PC-3 (cell line): ENCODE measurements at regions not wholly inside any gene's neighbourhood (a gene's known extent, or its start where the extent isn't known, plus 50 kb on each side); places are given as distances from the start of the nearest gene placed in this dataset.

ENCODE experiments used
- ATAC-seq: fragments of 200-7000 bp; cut with Tn5 transposase; 2 replicates; pipeline ENCODE4 v1.9.1; 2020; ENCODE audit warnings: mild to moderate bottlenecking, moderate library complexity
- BruUV-seq: library from RNA; stranded (reverse); fragments of 400-500 nt; replicated peaks from 2 replicates; lab custom pipeline; 2021; lab: Mats Ljungman, UMichigan
- CTCF ChIA-PET: fragments of 300-600 bp; sonication (Branson Sonifier 250); formaldehyde crosslinking; loops from one replicate; lab custom pipeline; 2022; ENCODE audit warnings: antibody characterized with exemption; lab: Charles Lee
- POLR2A ChIA-PET: fragments of 300-600 bp; sonication (Branson Sonifier 250); formaldehyde crosslinking; loops from one replicate; lab custom pipeline; 2022; ENCODE audit warnings: antibody characterized with exemption; ENCODE audit not compliant: unreplicated experiment; lab: Charles Lee
- DNase-seq: peaks from one replicate; pipeline ENCODE4 v3.0.0-alpha.2; 2015
- H2AFZ ChIP-seq: fragments of 300-600 bp; sonication (generic); 2 replicates; pipeline ENCODE4 v1.6.0; 2016; ENCODE audit warnings: antibody characterized with exemption, low read length
- H3F3A ChIP-seq: fragments of 300-600 bp; sonication (generic); one replicate; pipeline ENCODE4 v1.6.0; 2017; ENCODE audit warnings: antibody characterized with exemption, low read length, control low read depth, mild to moderate bottlenecking; ENCODE audit not compliant: unreplicated experiment
- H3K27ac ChIP-seq: fragments of 300-600 bp; sonication (generic); 2 replicates; pipeline ENCODE4 v1.5.1; 2016; ENCODE audit warnings: mild to moderate bottlenecking, low read length
- H3K27me3 ChIP-seq: fragments of 300-600 bp; sonication (generic); 2 replicates; pipeline ENCODE4 v1.6.1; 2016; ENCODE audit warnings: low read length, mixed read lengths
- H3K36me3 ChIP-seq: fragments of 300-600 bp; sonication (generic); 2 replicates; pipeline ENCODE4 v1.6.1; 2016; ENCODE audit warnings: low read depth, mixed run types, low read length, mixed read lengths
- H3K4me1 ChIP-seq: fragments of 300-600 bp; sonication (generic); 2 replicates; pipeline ENCODE4 v1.5.1; 2016; ENCODE audit warnings: low read length; ENCODE audit not compliant: insufficient read depth
- H3K4me2 ChIP-seq: fragments of 300-600 bp; sonication (generic); 2 replicates; pipeline ENCODE4 v1.6.0; 2016; ENCODE audit warnings: low read length
- H3K4me3 ChIP-seq: fragments of 300-600 bp; sonication (generic); 2 replicates; pipeline ENCODE4 v1.5.1; 2016; ENCODE audit warnings: mild to moderate bottlenecking, low read length, mixed read lengths
- H3K79me2 ChIP-seq: fragments of 300-600 bp; sonication (generic); 2 replicates; pipeline ENCODE4 v1.6.1; 2017; ENCODE audit warnings: low read length, mixed read lengths
- H3K9ac ChIP-seq: fragments of 300-600 bp; sonication (generic); 2 replicates; pipeline ENCODE4 v1.6.0; 2016; ENCODE audit warnings: mild to moderate bottlenecking, low read length
- H3K9me2 ChIP-seq: fragments of 300-600 bp; sonication (generic); replicated peaks from 2 replicates; pipeline ENCODE4 v1.6.1; 2016; ENCODE audit warnings: mixed run types, low read length, mixed read lengths
- H3K9me3 ChIP-seq: fragments of 300-600 bp; sonication (generic); 2 replicates; pipeline ENCODE4 v1.6.1; 2016; ENCODE audit warnings: low read length, mixed read lengths
- H4K20me1 ChIP-seq: fragments of 300-600 bp; sonication (generic); 2 replicates; pipeline ENCODE4 v1.6.1; 2016; ENCODE audit warnings: low read length, mixed read lengths
- EZH2 ChIP-seq: fragments of 300-600 bp; sonication (generic); IDR thresholded peaks from one replicate; pipeline ENCODE4 v1.6.1; 2017; ENCODE audit warnings: antibody characterized with exemption, mild to moderate bottlenecking, low read length; ENCODE audit not compliant: unreplicated experiment
- EZH2phosphoT487 ChIP-seq: fragments of 300-600 bp; sonication (generic); IDR thresholded peaks from 2 replicates; pipeline ENCODE4 v1.6.1; 2018; ENCODE audit warnings: mild to moderate bottlenecking, antibody characterized with exemption, low read length, borderline replicate concordance
- intact Hi-C: fragments of 100-400 bp; cut with micrococcal nuclease; formaldehyde crosslinking; loops from 2 replicates; pipeline ENCODE4 v1.9.0; 2023
- TF ChIP-seq, protein P1 (sequence below): fragments of 300-600 bp; sonication (generic); conservative IDR thresholded peaks from 2 replicates; pipeline ENCODE4 v1.5.1; 2017; ENCODE audit warnings: antibody characterized with exemption, low read depth, mild to moderate bottlenecking, low read length

DNA sequence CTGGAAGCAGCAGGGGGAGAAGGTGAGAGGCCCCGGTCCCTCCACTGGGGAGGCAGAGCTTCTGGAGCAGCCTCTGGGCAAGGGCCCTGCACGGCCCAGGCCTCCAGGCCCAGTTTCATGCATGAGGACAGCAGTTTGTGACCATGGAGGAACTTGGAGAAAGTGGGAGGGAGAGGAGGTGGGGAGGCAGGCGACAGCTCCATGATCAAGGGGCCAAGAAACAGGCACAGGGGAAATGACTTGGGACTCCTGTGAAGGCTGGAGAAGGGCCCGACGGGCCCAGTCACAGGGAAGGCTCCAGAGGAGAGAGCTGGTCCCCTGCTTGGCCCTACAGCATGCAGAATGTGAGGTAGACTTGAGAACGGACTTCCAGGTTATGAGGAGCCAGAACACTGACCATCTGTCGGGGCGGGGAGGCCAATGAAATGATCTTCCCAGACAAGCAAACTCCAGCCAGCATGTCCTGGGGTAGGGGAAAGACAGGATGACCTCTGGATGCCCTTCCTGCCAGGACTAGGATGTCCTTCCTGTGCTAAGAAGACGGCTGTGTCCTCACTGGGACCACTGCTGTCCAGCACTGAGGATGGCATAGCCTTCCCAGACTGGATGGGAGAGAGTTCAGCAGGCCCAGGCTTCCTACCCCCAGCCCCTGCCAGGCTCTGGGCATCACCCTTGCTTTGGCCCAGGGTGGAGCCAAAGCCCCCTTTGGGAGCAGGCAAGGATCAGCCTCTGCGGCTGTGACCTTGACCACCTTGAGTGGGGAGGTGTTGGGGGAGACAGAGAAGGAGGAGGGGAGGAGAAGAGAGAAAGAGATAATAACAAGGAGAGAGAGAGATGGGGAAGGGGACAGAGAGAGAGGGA, 548.2 kb downstream of the PTPRU start:
- Histone ChIP-seq H4K20me1 (no peaks in the 10 kb centered on the region), H3K36me3 (no peaks in the 10 kb centered on the region), H3K4me2 (no peak overlapping the region), H3K9ac (no peak overlapping the region), H3K27ac (no peak overlapping the region), H3K9me2 (0 out of 2 replicates have a peak, but pooled peaks cover under 1% of the 10 kb centered on the region), H3K4me1 (peaks cover 12% of the 10 kb centered on the region), H3K27me3 (peaks cover 26% of the 10 kb centered on the region), H3F3A (no peaks in the 10 kb centered on the region), H3K4me3 (no peak overlapping the region), H3K79me2 (no peaks in the 10 kb centered on the region), H2AFZ (no peak overlapping the region), H3K9me3 (no peaks in the 10 kb centered on the region)
- intact Hi-C loops: no loop called here
- no peak for DNase-seq
- TF ChIP-seq, protein P1, sequence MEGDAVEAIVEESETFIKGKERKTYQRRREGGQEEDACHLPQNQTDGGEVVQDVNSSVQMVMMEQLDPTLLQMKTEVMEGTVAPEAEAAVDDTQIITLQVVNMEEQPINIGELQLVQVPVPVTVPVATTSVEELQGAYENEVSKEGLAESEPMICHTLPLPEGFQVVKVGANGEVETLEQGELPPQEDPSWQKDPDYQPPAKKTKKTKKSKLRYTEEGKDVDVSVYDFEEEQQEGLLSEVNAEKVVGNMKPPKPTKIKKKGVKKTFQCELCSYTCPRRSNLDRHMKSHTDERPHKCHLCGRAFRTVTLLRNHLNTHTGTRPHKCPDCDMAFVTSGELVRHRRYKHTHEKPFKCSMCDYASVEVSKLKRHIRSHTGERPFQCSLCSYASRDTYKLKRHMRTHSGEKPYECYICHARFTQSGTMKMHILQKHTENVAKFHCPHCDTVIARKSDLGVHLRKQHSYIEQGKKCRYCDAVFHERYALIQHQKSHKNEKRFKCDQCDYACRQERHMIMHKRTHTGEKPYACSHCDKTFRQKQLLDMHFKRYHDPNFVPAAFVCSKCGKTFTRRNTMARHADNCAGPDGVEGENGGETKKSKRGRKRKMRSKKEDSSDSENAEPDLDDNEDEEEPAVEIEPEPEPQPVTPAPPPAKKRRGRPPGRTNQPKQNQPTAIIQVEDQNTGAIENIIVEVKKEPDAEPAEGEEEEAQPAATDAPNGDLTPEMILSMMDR: no peak
- no TSS peak for BruUV-seq
- no peak for ATAC-seq
- ChIA-PET CTCF (no interaction called here), POLR2A (no interaction called here)

DNA sequence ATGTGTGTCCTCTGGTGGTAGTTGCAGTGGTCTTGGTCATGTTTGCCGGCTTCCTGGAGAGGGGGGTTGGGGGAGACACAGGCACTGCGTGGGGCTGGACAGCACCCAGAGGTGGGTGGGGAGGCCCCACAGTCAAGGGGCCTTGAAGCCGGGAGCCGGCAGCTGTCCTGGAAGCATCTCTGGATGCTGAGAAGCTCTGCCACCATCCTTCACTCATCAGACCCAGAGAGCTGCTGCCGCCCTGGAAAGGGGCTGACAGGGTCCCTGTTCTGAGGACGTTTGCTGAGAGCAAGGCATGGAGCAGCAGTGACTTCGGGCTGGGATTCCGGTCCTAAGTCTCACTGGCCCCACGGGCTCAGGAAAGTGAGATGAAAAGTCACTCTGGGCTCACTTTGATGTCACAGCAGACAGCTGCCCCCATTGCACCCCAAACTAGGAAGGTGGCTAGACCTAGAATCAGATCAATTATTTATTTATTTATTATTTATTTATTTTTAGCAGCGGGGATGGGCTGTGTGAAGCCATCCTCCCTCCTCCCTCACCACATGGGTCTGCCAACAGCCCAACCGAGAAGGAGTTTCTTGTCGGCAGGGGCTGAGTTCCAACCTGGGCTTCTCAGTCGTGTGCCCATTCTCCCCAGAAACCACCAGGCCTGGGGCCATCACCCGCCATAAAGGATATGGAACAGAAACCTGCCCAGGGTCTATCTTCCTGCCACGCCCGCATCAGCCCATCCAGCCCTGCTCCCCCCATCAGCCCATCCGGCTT, 547.4 kb downstream of the PTPRU start:
- no peaks in the 10 kb centered on the region for H4K20me1 ChIP-seq
- H3K4me2 ChIP-seq: no peak overlapping the region
- no peak overlapping the region for H3K9ac ChIP-seq
- H3K4me3 ChIP-seq: no peak overlapping the region
- no peaks in the 10 kb centered on the region for H3K36me3 ChIP-seq
- H3F3A ChIP-seq: no peaks in the 10 kb centered on the region
- no peaks in the 10 kb centered on the region for H3K9me3 ChIP-seq
- no peak overlapping the region for H3K27ac ChIP-seq
- H3K4me1 ChIP-seq: peaks cover 5% of the 10 kb centered on the region
- ChIA-PET POLR2A (no interaction called here), CTCF (no interaction called here)
- TF ChIP-seq, protein P1: no peak
- TF ChIP-seq EZH2phosphoT487: no peak
- no peak for TF ChIP-seq EZH2
- H2AFZ ChIP-seq: no peak overlapping the region
- ATAC-seq: no peak
- DNase-seq: no peak
- H3K9me2 ChIP-seq: 0 out of 2 replicates have a peak, but pooled peaks cover 3% of the 10 kb centered on the region
- H3K79me2 ChIP-seq: no peaks in the 10 kb centered on the region
- intact Hi-C loops: no loop called here
- H3K27me3 ChIP-seq: peaks cover 34% of the 10 kb centered on the region
- BruUV-seq: no TSS peak
